Spinal cord (tissue), 9 donors: ENCODE measurements at regions not wholly inside any gene's neighbourhood (a gene's known extent, or its start where the extent isn't known, plus 50 kb on each side); places are given as distances from the start of the nearest gene placed in this dataset.

Experiments used
- DNase-seq, 6 donors: peaks; one replicate each; pipeline versions ENCODE4 v3.0.0 to v3.0.0-alpha.2; 2013 to 2015; ENCODE audit warnings: low spot score in 6 of 6, low read depth in 4 of 6
- H3K27ac ChIP-seq: one replicate; pipeline ENCODE4 v1.5.1; 2013; ENCODE audit warnings: low read depth, low read length, control low read depth
- H3K27me3 ChIP-seq: one replicate; pipeline ENCODE4 v1.6.1; 2013; ENCODE audit warnings: low read length; ENCODE audit not compliant: control insufficient read depth, insufficient read depth
- H3K36me3 ChIP-seq: one replicate; pipeline ENCODE4 v1.6.1; 2013; ENCODE audit warnings: low read length; ENCODE audit not compliant: control insufficient read depth, insufficient read depth
- H3K4me1 ChIP-seq: one replicate; pipeline ENCODE4 v1.6.1; 2013; ENCODE audit warnings: low read length; ENCODE audit not compliant: control insufficient read depth, insufficient read depth
- H3K4me3 ChIP-seq: one replicate; pipeline ENCODE4 v1.5.1; 2013; ENCODE audit warnings: low read depth, low read length, control low read depth
- H3K9me3 ChIP-seq: one replicate; pipeline ENCODE4 v1.6.1; 2013; ENCODE audit warnings: low read length; ENCODE audit not compliant: control insufficient read depth, insufficient read depth
- WGBS: methylation state at CpG from one replicate; pipeline ENCODE4 v1.1.5; 2013; ENCODE audit warnings: missing lambda C conversion rate; ENCODE audit not compliant: insufficient coverage; 5-methylcytosine and 5-hydroxymethylcytosine counted together
- donor health status: healthy.

DNA sequence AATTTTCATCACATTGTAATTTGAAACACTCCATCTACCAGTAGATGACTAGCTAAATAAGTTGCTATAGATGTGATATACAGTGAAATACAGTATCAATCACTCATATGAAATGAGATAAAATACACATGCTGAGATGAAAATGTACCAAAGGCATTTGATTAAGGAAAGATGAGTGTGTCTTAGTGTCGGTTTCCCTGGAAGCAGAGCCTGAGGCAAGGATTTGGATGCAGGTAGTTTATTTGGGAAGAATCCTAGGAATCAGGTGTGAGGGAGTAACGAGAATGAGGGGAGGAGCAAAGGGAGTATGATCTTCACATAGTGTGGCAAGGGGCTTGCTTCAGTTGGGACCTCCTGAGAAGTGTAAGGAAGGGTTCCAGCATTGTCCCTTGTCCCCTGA, 188.2 kb upstream of the CTBP2 start:
- Histone ChIP-seq H3K9me3 (no peaks in the 10 kb centered on the region), H3K36me3 (no peaks in the 10 kb centered on the region), H3K4me3 (no peak overlapping the region), H3K4me1 (no peaks in the 10 kb centered on the region), H3K27ac (no peak overlapping the region), H3K27me3 (no peaks in the 10 kb centered on the region)
- WGBS = 77% methylated on average over 2 of the region's 2 CpGs
- DNase-seq = no peak

DNA sequence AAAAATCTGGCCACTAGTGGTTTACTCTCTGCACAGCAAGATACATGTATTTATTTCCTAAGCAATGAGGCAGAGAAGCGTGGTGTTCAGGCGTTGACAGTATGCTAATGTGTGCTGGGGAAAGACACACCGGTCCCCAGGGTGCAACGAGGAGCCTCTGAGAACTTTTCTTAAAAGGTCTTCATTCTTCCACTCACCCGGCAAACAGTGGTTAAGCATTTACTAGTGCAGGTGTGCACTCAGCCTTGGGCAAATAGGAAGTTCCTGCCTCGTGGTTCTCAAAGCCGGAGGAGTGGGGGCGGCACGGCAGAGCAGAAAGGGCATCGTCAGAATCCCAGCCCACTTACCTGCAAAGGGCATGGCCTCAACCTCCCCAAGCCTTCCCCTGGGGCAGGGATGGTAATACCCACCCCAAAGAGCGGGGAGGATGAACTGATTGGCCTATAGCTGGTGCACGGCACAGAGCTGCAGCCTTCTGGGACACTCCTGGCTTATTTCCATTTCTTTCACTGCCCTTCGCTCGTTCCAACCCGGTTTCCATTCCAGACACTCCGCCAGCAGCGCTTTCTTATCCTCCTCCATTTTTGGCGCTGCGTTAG, 184.3 kb upstream of the CTBP2 start:
- H3K4me3 ChIP-seq = no peak overlapping the region
- peak in 1 of 6 donors; percentile 49 for DNase-seq
- H3K27me3 ChIP-seq = no peaks in the 10 kb centered on the region
- H3K27ac ChIP-seq = no peak overlapping the region
- no peaks in the 10 kb centered on the region for H3K9me3 ChIP-seq
- WGBS = 64% methylated on average over 12 of the region's 19 CpGs
- H3K36me3 ChIP-seq = no peaks in the 10 kb centered on the region
- H3K4me1 ChIP-seq = no peaks in the 10 kb centered on the region

DNA sequence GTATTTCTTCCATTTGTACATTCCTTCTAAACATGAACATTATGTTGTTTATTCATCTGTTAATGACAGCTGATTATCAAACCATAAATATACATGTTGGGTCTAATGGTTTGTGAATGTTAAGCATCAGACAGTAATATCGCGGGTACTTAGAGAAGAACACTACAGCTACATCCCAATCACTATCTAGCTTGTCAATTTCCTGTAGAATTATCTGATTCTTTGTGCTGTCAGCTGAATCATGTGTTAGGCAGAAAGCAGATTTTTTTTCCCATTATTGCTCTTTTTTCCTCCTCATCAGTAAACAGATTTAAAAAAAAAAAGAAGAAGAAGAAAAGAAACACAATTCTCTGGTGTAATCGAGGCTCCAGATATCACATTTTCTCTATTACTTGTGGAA, 183.6 kb upstream of the CTBP2 start:
- WGBS = no CpG with 5 or more reads among the region's 3 CpGs
- Histone ChIP-seq H3K4me3 (no peak overlapping the region), H3K4me1 (no peaks in the 10 kb centered on the region), H3K27me3 (no peaks in the 10 kb centered on the region), H3K27ac (no peak overlapping the region), H3K9me3 (no peaks in the 10 kb centered on the region), H3K36me3 (no peaks in the 10 kb centered on the region)
- DNase-seq = no peak

DNA sequence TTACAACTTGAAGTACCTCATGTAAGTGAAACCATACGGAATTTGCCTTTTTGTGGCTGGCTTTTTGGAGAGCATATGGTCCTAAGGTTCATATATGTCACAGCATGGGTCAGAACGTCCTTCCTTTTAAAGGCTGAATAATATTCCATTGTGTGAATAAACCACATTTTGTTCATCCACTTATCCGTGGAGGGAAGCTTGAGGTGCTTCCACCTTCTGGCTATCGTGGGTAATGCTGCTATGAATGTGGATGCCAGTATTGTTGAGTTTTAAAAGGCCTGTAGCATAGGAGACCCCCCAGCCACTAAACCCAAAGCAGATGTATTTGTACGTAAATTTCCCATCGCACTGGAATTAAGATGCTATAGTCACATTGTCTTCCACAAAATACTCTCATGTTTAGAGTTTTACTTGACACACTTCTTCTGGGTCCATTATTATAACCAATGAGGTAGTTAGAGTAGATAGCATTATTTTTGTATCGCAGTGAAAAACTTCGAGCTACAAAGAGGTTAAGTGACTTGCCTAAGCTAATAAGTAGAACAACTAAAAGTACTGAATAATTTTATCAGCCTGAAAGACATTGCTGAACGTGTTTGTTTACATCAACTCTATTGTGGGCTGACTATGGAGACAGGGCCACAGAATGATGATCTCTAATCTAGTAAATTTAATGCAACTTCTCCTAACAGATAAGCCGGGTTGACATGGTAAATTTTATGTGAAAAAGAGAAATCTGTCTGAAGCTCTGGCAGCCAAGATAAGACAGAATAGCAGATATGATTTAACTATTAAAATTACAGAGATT, 183.0 kb upstream of the CTBP2 start:
- H3K9me3 ChIP-seq = no peaks in the 10 kb centered on the region
- peak in 1 of 6 donors; percentile 20 for DNase-seq
- no peaks in the 10 kb centered on the region for H3K4me1 ChIP-seq
- H3K27ac ChIP-seq = no peak overlapping the region
- no peaks in the 10 kb centered on the region for H3K36me3 ChIP-seq
- no peak overlapping the region for H3K4me3 ChIP-seq
- no CpG with 5 or more reads among the region's 10 CpGs for WGBS
- no peaks in the 10 kb centered on the region for H3K27me3 ChIP-seq

DNA sequence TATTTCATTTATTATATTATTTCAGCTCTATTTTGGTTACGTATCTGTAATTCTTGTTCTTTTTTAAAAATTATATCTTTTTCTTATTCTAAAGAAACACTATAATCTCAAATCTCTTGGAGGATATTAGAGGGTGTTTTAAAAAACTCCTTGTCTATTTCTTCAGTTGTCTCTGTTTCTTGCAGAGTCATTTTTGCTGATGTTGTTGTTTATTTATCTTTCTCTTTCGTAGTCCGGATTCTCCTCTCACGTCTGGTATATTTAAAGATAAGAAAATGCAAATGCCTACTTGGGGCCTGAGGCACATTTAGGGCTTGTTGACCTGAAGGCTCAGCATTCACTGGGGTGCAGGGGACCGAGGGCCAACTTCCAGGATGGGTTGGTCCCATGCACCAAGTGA, 181.2 kb upstream of the CTBP2 start:
- no peaks in the 10 kb centered on the region for H3K9me3 ChIP-seq
- no peak overlapping the region for H3K27ac ChIP-seq
- no peaks in the 10 kb centered on the region for H3K4me1 ChIP-seq
- H3K4me3 ChIP-seq = no peak overlapping the region
- WGBS = 93% methylated on average over 1 of the region's 5 CpGs
- no peaks in the 10 kb centered on the region for H3K27me3 ChIP-seq
- DNase-seq = no peak
- H3K36me3 ChIP-seq = no peaks in the 10 kb centered on the region

DNA sequence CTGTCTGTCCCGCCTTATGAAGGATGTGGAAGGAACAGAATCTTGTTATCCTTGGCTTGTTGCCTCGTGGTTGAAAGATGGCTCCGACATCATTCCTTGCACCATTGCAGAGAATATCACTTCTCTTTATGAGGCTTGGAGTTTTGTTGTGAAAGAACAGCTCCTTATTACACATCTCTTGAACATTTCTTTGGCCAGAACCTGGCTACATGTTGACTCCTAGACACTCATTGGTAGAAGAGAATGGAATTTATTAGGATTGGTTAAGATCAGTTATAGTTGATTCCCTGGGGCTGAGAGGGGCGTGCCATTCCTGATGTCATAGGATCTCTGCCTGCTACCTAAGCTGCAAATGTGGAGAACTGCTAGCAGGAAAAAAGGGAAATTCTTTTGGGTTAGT, 180.5 kb upstream of the CTBP2 start:
- H3K27me3 ChIP-seq = no peaks in the 10 kb centered on the region
- WGBS = 82% methylated on average over 2 of the region's 4 CpGs
- no peak overlapping the region for H3K27ac ChIP-seq
- H3K4me3 ChIP-seq = no peak overlapping the region
- DNase-seq = no peak
- no peaks in the 10 kb centered on the region for H3K4me1 ChIP-seq
- H3K9me3 ChIP-seq = no peaks in the 10 kb centered on the region
- no peaks in the 10 kb centered on the region for H3K36me3 ChIP-seq

DNA sequence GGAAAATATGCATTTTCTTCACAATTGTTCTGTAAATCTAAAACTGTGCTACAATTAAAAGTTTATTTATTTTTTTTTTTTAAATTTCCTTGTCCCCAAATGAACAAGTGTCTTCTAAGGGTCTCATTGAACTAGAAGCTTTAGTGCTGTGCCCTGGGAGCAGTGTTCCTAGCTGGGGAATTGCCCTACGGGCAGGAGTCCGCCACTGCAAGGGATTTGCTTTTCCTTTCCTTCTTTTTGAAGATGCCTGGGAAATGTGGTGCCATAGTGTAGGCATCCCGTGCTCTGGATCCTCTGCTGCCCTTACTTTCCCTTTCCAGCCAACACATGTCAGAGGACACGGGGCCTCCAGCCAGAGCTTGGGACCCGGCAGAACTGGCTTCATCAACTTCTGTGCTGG, 177.1 kb upstream of the CTBP2 start:
- WGBS = 72% methylated on average over 3 of the region's 5 CpGs
- Histone ChIP-seq H3K9me3 (no peaks in the 10 kb centered on the region), H3K27me3 (no peaks in the 10 kb centered on the region), H3K36me3 (no peaks in the 10 kb centered on the region), H3K27ac (no peak overlapping the region), H3K4me3 (no peak overlapping the region), H3K4me1 (no peaks in the 10 kb centered on the region)
- DNase-seq = no peak

DNA sequence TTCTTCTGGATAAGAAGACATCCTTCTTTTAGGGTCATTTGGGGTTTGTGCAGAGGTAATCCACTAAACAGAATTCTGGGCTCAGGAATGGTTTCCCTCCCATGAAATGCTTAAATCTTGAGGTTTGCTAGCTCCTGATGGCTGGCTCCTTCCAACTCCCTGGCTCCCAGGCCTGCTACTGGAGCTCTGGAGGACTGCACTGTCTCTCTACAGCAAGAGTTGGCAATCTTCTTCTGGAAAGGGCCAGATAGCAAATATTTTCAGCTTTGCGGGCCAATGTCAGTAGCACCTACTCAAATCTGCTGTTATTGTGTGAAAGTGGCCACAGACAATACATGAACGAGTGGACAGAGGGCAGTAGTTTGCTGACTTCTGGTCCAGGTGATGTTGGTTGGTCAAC, 174.2 kb upstream of the CTBP2 start:
- Histone ChIP-seq H3K27ac (no peak overlapping the region), H3K4me3 (no peak overlapping the region)

DNA sequence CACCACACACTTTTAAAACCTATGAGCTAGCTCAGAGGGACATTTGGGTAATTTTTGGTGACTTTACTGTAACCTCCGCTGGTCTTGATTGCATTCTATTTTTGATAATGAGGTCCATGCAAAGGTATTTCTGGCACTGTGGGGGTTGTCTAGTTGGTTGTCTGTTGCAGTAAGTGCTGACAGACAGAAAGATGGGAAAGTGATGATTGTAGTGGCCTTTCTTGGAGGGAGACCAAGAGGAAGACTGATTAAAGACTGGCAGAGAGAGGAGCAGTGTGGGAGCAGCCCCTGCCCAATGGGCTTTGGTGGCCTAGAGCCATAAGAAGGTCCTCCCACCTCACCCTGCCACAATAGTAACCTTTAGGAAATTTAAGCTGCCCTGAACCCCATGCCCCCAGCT, 173.4 kb upstream of the CTBP2 start:
- Histone ChIP-seq H3K27me3 (no peaks in the 10 kb centered on the region), H3K36me3 (no peaks in the 10 kb centered on the region), H3K27ac (no peak overlapping the region), H3K4me3 (no peak overlapping the region), H3K4me1 (no peaks in the 10 kb centered on the region), H3K9me3 (no peaks in the 10 kb centered on the region)
- no peak for DNase-seq
- WGBS = 86% methylated on average over 1 of the region's 1 CpG

More for the DNA sequence above, 174.2 kb upstream of the CTBP2 start:
- 100% methylated on average over 1 of the region's 2 CpGs for WGBS
- H3K9me3 ChIP-seq = no peaks in the 10 kb centered on the region
- no peaks in the 10 kb centered on the region for H3K36me3 ChIP-seq
- no peaks in the 10 kb centered on the region for H3K4me1 ChIP-seq
- no peak for DNase-seq
- H3K27me3 ChIP-seq = no peaks in the 10 kb centered on the region

DNA sequence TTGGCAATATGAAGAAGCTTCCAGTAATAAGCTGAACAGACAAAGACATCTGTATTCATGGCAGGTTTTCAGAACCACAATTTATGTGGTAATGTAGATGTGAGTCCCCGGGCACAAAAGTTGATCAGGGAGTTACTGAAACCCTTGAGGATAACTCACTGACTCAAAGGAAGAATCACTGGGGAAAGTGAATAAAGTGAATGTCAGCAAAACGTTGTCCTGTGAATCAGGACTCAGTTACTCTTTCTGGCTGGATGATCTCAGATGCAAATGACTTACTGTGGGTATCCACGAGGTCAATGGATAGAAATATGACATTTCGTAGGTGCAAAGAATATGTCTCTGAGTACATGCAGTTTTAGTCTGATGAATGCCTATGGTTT, 172.8 kb upstream of the CTBP2 start:
- DNase-seq = peak in 1 of 6 donors; percentile 22
- Histone ChIP-seq H3K9me3 (no peaks in the 10 kb centered on the region), H3K36me3 (no peaks in the 10 kb centered on the region), H3K27me3 (no peaks in the 10 kb centered on the region), H3K4me1 (no peaks in the 10 kb centered on the region), H3K27ac (no peak overlapping the region), H3K4me3 (no peak overlapping the region)
- WGBS = 68% methylated on average over 3 of the region's 4 CpGs
